Common myeloid progenitor, CD34-positive (primary cell): ENCODE measurements at regions not wholly inside any gene's neighbourhood (a gene's known extent, or its start where the extent isn't known, plus 50 kb on each side); places are given as distances from the start of the nearest gene placed in this dataset.

Experiments
- CTCF ChIA-PET: fragments of 350-600 bp; sonication (Branson Sonifier 250); formaldehyde crosslinking; loops from one replicate; lab custom pipeline; 2021; ENCODE audit warnings: antibody characterized with exemption; lab: Charles Lee
- POLR2A ChIA-PET: fragments of 350-600 bp; sonication (Branson Sonifier 250); formaldehyde crosslinking; loops from one replicate; lab custom pipeline; 2021; ENCODE audit warnings: antibody characterized with exemption; lab: Charles Lee
- DNase-seq, 3 donors: peaks; one replicate each; pipeline versions ENCODE4 v3.0.0 to v3.0.0-alpha.2; 2013
- H3K27ac ChIP-seq, 2 experiments: 1 replicate in 1 of 2; 2 replicates in 1 of 2; pipeline ENCODE4 v1.7.0; 2013; ENCODE audit warnings: inconsistent platforms in 2 of 2, low read length in 2 of 2, mild to moderate bottlenecking in 2 of 2, low read depth in 1 of 2, moderate library complexity in 1 of 2; ENCODE audit not compliant: severe bottlenecking in 2 of 2, insufficient read depth in 1 of 2, poor library complexity in 1 of 2
- H3K27me3 ChIP-seq, 5 experiments: replicated peaks in 2 of 5; 1 replicate in 3 of 5; 2 replicates in 2 of 5; pipeline versions ENCODE4 v1.6.1 to v1.7.0; 2013; ENCODE audit warnings: low read length in 4 of 5, mild to moderate bottlenecking in 2 of 5, moderate library complexity in 2 of 5, inconsistent platforms in 1 of 5; ENCODE audit not compliant: insufficient read depth in 5 of 5, control insufficient read depth in 4 of 5
- H3K36me3 ChIP-seq, 4 experiments: 1 replicate in 2 of 4; 2 replicates in 2 of 4; pipeline versions ENCODE4 v1.6.1 to v1.7.0; 2013; ENCODE audit warnings: low read length in 3 of 4, control low read depth in 1 of 4, mild to moderate bottlenecking in 1 of 4; ENCODE audit not compliant: control insufficient read depth in 4 of 4, insufficient read depth in 4 of 4
- H3K4me1 ChIP-seq, 4 experiments: 1 replicate in 3 of 4; 2 replicates in 1 of 4; pipeline versions ENCODE4 v1.6.1 to v1.7.1; 2013; ENCODE audit warnings: low read length in 3 of 4, mild to moderate bottlenecking in 3 of 4, control low read depth in 1 of 4, inconsistent platforms in 1 of 4, moderate library complexity in 1 of 4; ENCODE audit not compliant: control insufficient read depth in 4 of 4, insufficient read depth in 4 of 4; ENCODE audit errors: control extremely low read depth in 1 of 4
- H3K4me3 ChIP-seq, 7 experiments: 1 replicate in 4 of 7; 2 replicates in 3 of 7; pipeline versions ENCODE4 v1.5.1 to v1.7.0; 2013; ENCODE audit warnings: mild to moderate bottlenecking in 7 of 7, low read length in 6 of 7, moderate library complexity in 6 of 7, inconsistent platforms in 2 of 7, low read depth in 2 of 7, control low read depth in 1 of 7; ENCODE audit not compliant: insufficient read depth in 4 of 7, control insufficient read depth in 1 of 7; ENCODE audit errors: extremely low read depth in 1 of 7
- H3K9me3 ChIP-seq, 5 experiments: 1 replicate in 4 of 5; 2 replicates in 1 of 5; pipeline versions ENCODE4 v1.6.1 to v1.7.1; 2013; ENCODE audit warnings: low read length in 4 of 5, mild to moderate bottlenecking in 2 of 5, inconsistent platforms in 1 of 5, low read depth in 1 of 5, moderate library complexity in 1 of 5; ENCODE audit not compliant: control insufficient read depth in 4 of 5, insufficient read depth in 2 of 5; ENCODE audit errors: control extremely low read depth in 1 of 5
- WGBS: methylation state at CpG from one replicate; pipeline ENCODE4 v1.1.5; 2013; ENCODE audit not compliant: insufficient coverage; 5-methylcytosine and 5-hydroxymethylcytosine counted together

GRCh38 chr13:44230071-44230470 is 143.6 kb upstream of the SERP2 start:
- Histone ChIP-seq H3K27ac (no peak overlapping the region), H3K4me3 (no peak overlapping the region), H3K4me1 (no peaks in the 10 kb centered on the region), H3K9me3 (no peaks in the 10 kb centered on the region), H3K27me3 (no peaks in the 10 kb centered on the region), H3K36me3 (no peaks in the 10 kb centered on the region)
- ChIA-PET CTCF (interaction anchor here (0.6 kb wide), 1 partner anchor 326 kb away, joined by 3 read pairs; no protein-coding TSS in a partner anchor), POLR2A (no interaction called here)
- 100% methylated on average over 7 of the region's 7 CpGs for WGBS
- DNase-seq: no peak

- POLR2A ChIA-PET: no interaction called here
- 92% methylated on average over 5 of the region's 6 CpGs for WGBS
These were observed 142.9 kb upstream of the SERP2 start for GRCh38 chr13:44230736-44231135.

GRCh38 chr13:44231786-44232516 is 141.7 kb upstream of the SERP2 start:
- H3K27ac ChIP-seq: no peak overlapping the region
- 99% methylated on average over 13 of the region's 15 CpGs for WGBS
- CTCF ChIA-PET: interaction anchor here (1.0 to 1.5 kb wide), 3 partner anchors 10 to 38 kb away, joined by 3 to 4 read pairs (median 3); no protein-coding TSS in a partner anchor

More at GRCh38 chr13:44230736-44231135, 142.9 kb upstream of the SERP2 start:
- CTCF ChIA-PET: no interaction called here
- DNase-seq: no peak
- Histone ChIP-seq H3K27ac (no peak overlapping the region), H3K9me3 (no peaks in the 10 kb centered on the region), H3K36me3 (no peaks in the 10 kb centered on the region), H3K4me1 (no peaks in the 10 kb centered on the region), H3K27me3 (no peaks in the 10 kb centered on the region), H3K4me3 (no peak overlapping the region)

GRCh38 chr13:44232774-44233173 is 140.8 kb upstream of the SERP2 start:
- Histone ChIP-seq H3K4me3 (no peak overlapping the region), H3K36me3 (no peaks in the 10 kb centered on the region), H3K9me3 (no peaks in the 10 kb centered on the region), H3K4me1 (peaks cover 2 to 20% (median 17%) of the 10 kb centered on the region in 4 experiments), H3K27ac (no peak overlapping the region), H3K27me3 (no peaks in the 10 kb centered on the region)
- CTCF ChIA-PET: interaction anchor here (1.4 to 1.6 kb wide), 4 partner anchors 8 to 115 kb away, joined by 3 to 4 read pairs (median 3); no protein-coding TSS in a partner anchor
- no peak for DNase-seq
- POLR2A ChIA-PET: no interaction called here
- 90% methylated on average over 5 of the region's 6 CpGs for WGBS

More at GRCh38 chr13:44231786-44232516, 141.7 kb upstream of the SERP2 start:
- no peaks in the 10 kb centered on the region for H3K27me3 ChIP-seq
- POLR2A ChIA-PET: no interaction called here
- H3K9me3 ChIP-seq: no peaks in the 10 kb centered on the region
- DNase-seq: no peak
- no peak overlapping the region for H3K4me3 ChIP-seq
- H3K4me1 ChIP-seq: peaks cover 0 to 11% (median 9%) of the 10 kb centered on the region in 4 experiments
- H3K36me3 ChIP-seq: no peaks in the 10 kb centered on the region

- Histone ChIP-seq H3K36me3 (no peaks in the 10 kb centered on the region), H3K27me3 (no peaks in the 10 kb centered on the region), H3K27ac (no peak overlapping the region), H3K4me3 (no peak overlapping the region), H3K4me1 (peaks cover 6 to 34% (median 25%) of the 10 kb centered on the region in 4 experiments), H3K9me3 (no peaks in the 10 kb centered on the region)
- ChIA-PET CTCF (interaction anchor here (1.4 to 18.6 kb wide), 3 partner anchors 10 to 200 kb away, joined by 3 to 220 read pairs (median 4); no protein-coding TSS in a partner anchor), POLR2A (no interaction called here)
- WGBS: no CpG with 5 or more reads among the region's 1 CpG
- no peak for DNase-seq
These were observed 139.1 kb upstream of the SERP2 start for GRCh38 chr13:44234566-44234965.

GRCh38 chr13:44236370-44236769 is 137.3 kb upstream of the SERP2 start:
- ChIA-PET CTCF (interaction anchor here (1.0 to 18.6 kb wide), 6 partner anchors 21 to 198 kb away, joined by 3 to 220 read pairs (median 4); no protein-coding TSS in a partner anchor), POLR2A (interaction anchor here (1.4 to 1.8 kb wide), 2 partner anchors 199 to 200 kb away, joined by 8 to 10 read pairs; no protein-coding TSS in a partner anchor)
- Histone ChIP-seq H3K27ac (peak overlapping the region; percentile 74 to 87), H3K27me3 (no peaks in the 10 kb centered on the region), H3K9me3 (no peaks in the 10 kb centered on the region), H3K4me1 (peaks cover 6 to 44% (median 33%) of the 10 kb centered on the region in 4 experiments), H3K4me3 (no peak overlapping the region), H3K36me3 (no peaks in the 10 kb centered on the region)
- no CpG with 5 or more reads among the region's 1 CpG for WGBS
- DNase-seq: no peak

- Histone ChIP-seq H3K4me1 (peaks cover 6 to 49% (median 37%) of the 10 kb centered on the region in 4 experiments), H3K9me3 (no peaks in the 10 kb centered on the region), H3K4me3 (peak overlapping the region in 2 of 7 experiments; percentile 1 to 26), H3K27ac (peak overlapping the region; percentile 74 to 87), H3K36me3 (no peaks in the 10 kb centered on the region), H3K27me3 (no peaks in the 10 kb centered on the region)
- 91% methylated on average over 4 of the region's 5 CpGs for WGBS
- CTCF ChIA-PET: interaction anchor here (1.0 to 18.6 kb wide), 6 partner anchors 28 to 197 kb away, joined by 3 to 220 read pairs (median 4); no protein-coding TSS in a partner anchor
- peak in 1 of 3 donors; percentile 45 for DNase-seq
- POLR2A ChIA-PET: interaction anchor here (1.4 to 1.8 kb wide), 3 partner anchors 22 to 200 kb away, joined by 5 to 10 read pairs (median 8); no protein-coding TSS in a partner anchor
These were observed 136.8 kb upstream of the SERP2 start for GRCh38 chr13:44236801-44237207.
